ENCODE measurements at regions not wholly inside any gene's neighbourhood (a gene's known extent, or its start where the extent isn't known, plus 50 kb on each side); places are given as distances from the start of the nearest gene placed in this dataset.
A peak's percentile ranks its signal among the peaks of the same experiment; 100 is the strongest.

DNA sequence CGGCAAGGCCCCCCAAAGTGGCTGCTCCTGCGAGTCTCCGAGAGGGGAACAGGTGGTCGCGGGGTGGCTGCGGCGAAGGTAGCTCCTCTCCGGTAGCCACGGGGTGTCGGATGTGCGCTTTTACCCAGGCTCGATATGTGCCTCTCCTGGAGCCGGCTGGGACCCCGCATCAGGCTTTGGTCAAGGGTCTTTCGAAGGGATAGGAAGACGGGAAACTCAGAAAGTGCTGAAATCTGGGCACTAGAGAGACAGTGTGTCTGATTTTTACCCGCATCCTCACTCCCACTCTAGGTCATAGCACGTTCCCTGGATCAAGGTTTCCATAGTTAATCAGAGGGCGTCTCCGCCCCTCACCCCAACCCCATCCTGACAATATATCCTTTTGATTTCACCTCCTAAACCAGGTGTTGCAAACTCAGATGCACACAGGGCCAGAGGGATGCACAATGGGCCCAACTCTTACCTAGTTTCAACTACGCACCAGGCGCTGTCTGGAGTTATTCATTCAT lies 156.9 kb downstream of the PTPN11 start:
- no peak for DNase-seq (ENCODE audit: low spot score)
- in situ Hi-C loops (cut with MboI; ENCODE audit: low sequenced_read_pairs, unreplicated experiment), result no loop called here
- TF ChIP-seq, protein P1, sequence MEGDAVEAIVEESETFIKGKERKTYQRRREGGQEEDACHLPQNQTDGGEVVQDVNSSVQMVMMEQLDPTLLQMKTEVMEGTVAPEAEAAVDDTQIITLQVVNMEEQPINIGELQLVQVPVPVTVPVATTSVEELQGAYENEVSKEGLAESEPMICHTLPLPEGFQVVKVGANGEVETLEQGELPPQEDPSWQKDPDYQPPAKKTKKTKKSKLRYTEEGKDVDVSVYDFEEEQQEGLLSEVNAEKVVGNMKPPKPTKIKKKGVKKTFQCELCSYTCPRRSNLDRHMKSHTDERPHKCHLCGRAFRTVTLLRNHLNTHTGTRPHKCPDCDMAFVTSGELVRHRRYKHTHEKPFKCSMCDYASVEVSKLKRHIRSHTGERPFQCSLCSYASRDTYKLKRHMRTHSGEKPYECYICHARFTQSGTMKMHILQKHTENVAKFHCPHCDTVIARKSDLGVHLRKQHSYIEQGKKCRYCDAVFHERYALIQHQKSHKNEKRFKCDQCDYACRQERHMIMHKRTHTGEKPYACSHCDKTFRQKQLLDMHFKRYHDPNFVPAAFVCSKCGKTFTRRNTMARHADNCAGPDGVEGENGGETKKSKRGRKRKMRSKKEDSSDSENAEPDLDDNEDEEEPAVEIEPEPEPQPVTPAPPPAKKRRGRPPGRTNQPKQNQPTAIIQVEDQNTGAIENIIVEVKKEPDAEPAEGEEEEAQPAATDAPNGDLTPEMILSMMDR (IDR thresholded peaks at IDR 0.05; ENCODE audit: borderline replicate concordance, control extremely low read depth, extremely low read depth, insufficient read depth, missing control alignments), result no peak

- peak; percentile 34 for DNase-seq (ENCODE audit: low spot score)
- in situ Hi-C loops (cut with MboI; ENCODE audit: low sequenced_read_pairs, unreplicated experiment), result no loop called here
- TF ChIP-seq, protein P1 (IDR thresholded peaks at IDR 0.05; ENCODE audit: borderline replicate concordance, control extremely low read depth, extremely low read depth, insufficient read depth, missing control alignments), result no peak
These were observed 159.0 kb downstream of the PTPN11 start for GRCh38 chr12:112577473-112578329.

DNA sequence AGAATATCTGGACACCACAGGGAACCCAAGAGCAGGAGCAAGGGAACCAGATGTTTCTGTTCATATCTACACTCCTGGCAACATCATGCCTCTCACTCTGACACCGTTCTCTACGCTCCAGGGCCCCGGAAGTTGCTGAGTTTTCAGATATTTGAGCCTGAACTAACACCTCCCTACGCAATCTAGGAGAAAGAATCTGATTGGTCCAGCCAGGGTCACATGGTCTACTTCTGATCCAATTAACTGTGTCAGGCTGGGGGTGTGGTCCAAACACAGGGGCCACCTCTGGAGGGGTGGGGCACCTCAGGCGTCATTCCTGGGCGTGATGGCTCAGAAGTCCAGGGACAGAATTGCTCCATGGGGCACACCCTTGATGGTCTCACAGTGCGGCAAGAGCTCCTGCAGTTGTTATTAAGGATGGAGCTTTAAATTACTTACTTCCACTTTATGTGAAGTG lies 165.5 kb downstream of the PTPN11 start:
- TF ChIP-seq, protein P1 (IDR thresholded peaks at IDR 0.05; ENCODE audit: borderline replicate concordance, control extremely low read depth, extremely low read depth, insufficient read depth, missing control alignments), result no peak
- in situ Hi-C loops (cut with MboI; ENCODE audit: low sequenced_read_pairs, unreplicated experiment), result no loop called here
- no peak for DNase-seq (ENCODE audit: low spot score)

DNA sequence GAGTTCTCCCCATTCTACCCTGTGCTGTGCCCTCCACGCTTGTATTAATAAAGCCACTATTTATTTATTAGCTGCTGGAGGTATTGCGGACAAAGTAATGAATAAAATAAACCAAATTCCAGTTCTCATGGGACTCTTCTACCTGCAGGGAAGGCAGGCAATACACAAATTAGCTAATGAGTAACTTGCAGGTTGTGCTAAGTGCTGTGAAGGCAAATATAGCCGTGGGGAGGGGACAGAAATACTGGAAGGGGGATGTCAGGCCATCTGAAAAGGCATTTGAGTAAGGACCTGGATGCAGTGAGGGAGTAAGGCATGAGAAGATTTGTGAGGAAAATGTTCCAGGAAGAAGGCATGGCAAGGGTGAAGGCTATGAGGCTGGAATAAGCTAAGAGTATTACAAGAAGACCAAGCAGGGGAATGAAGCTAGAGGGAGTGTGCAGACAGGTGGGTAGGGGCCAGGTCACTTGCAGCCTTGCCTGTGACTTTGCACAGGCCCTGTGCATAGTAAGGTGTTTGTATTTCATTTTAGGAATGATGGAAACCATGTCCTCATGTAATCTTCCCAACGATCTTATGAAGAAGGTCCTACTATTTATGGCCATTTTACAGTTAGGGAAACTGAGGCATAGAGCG lies 167.5 kb downstream of the PTPN11 start:
- DNase-seq (ENCODE audit: low spot score), result no peak
- in situ Hi-C loops (cut with MboI; ENCODE audit: low sequenced_read_pairs, unreplicated experiment), result no loop called here
- TF ChIP-seq, protein P1 (IDR thresholded peaks at IDR 0.05; ENCODE audit: borderline replicate concordance, control extremely low read depth, extremely low read depth, insufficient read depth, missing control alignments), result no peak

GRCh38 chr12:112589275-112589674 lies 170.5 kb downstream of the PTPN11 start:
- in situ Hi-C loops (cut with MboI; ENCODE audit: low sequenced_read_pairs, unreplicated experiment), result no loop called here
- TF ChIP-seq, protein P1 (IDR thresholded peaks at IDR 0.05; ENCODE audit: borderline replicate concordance, control extremely low read depth, extremely low read depth, insufficient read depth, missing control alignments), result no peak
- no peak for DNase-seq (ENCODE audit: low spot score)

DNA sequence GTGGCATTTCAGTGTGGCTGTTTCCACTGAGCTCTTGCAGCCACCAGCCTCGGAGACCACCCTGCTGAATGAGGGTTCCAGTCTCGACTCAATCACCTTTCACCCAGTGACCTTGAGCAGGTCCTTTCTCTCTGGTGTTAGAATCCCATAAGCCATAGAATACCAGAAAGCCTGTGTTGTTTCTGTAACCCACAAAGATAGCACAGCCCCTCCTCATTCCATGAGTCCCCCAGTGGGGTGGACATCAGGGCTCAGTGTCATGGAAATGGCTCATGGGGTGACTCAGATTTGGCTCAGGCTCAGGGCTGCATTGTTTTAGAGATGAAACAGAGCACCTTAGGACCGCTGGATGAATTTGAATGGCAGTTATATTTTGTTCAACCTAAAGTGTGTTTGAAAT lies 171.5 kb downstream of the PTPN11 start:
- DNase-seq (ENCODE audit: low spot score), result no peak
- in situ Hi-C loops (cut with MboI; ENCODE audit: low sequenced_read_pairs, unreplicated experiment), result no loop called here
- TF ChIP-seq, protein P1 (IDR thresholded peaks at IDR 0.05; ENCODE audit: borderline replicate concordance, control extremely low read depth, extremely low read depth, insufficient read depth, missing control alignments), result no peak
